ENCODE measurements at regions not wholly inside any gene's neighbourhood (a gene's known extent, or its start where the extent isn't known, plus 50 kb on each side); places are given as distances from the start of the nearest gene placed in this dataset.

DNA sequence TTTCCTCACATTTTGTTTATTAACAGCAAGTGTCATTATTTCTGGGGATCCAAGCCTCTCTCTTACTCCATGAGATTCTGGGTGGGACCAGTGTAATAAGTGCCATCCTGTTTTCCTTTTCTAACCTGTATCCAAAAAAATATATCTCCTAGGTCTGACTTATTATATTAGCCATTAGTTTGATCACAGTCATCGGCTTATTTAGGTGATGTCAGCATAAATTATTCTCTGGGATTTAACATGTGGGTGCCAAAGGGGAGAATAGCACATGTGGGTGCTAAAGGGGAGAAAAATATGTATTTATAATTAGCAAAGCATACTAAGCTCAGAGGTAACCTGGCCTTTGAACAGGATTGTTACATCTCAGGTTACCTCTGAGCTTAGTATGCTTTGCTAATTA is 293.8 kb upstream of the SEMA3D start:
- H3K4me3 ChIP-seq, result no peak overlapping the region
- no peak for DNase-seq
- H3K36me3 ChIP-seq, result no peaks in the 10 kb centered on the region
- 82 to 89% methylated on average over 1 of the region's 1 CpG for WGBS, 2 donors
- no peak for TF ChIP-seq POLR2A (IDR thresholded peaks at IDR 0.05)
- no peak for TF ChIP-seq CTCF (IDR thresholded peaks at IDR 0.05)
- no peak overlapping the region for H3K27ac ChIP-seq
- intact Hi-C loops (cut with DNase I), result no loop called here
- H3K4me1 ChIP-seq, result no peaks in the 10 kb centered on the region
- no peaks in the 10 kb centered on the region for H3K27me3 ChIP-seq
- H3K9me3 ChIP-seq, result no peaks in the 10 kb centered on the region

DNA sequence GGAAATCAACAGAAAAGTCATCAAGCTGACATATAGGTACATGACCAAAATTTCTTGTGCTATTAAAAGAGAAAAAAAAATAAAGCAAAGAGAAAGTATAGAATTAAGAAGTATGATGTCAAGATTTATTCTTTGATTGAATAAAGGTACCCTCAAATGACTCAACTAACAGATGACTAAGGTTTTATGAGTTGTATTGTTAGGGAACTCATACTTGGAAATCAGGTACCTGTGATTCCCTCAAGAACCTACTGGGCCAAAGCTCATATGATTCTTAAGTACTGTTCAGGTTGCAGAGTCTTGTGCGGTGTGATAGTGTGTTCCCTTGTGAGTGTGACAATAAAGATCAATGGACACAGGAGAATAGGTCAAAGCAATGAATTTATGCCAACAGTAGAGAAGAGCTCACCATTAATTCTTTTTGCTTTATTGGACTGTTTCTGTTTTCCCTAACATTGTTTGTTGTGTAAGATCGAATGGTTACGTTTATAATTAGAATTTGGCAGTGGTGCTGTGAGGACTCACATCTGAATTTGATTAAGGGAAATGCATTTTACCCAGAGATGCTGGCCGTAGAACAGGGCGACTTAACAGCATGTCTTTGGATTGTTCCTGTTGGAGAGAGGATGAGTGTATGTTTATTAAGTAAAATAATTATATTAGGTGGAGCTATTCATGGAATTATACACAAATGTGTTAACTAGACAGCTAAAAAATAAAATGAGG is 293.2 kb upstream of the SEMA3D start:
- Histone ChIP-seq H3K9me3 (no peaks in the 10 kb centered on the region), H3K27me3 (no peaks in the 10 kb centered on the region), H3K4me3 (no peak overlapping the region), H3K4me1 (no peaks in the 10 kb centered on the region), H3K27ac (no peak overlapping the region), H3K36me3 (no peaks in the 10 kb centered on the region)
- WGBS, 2 donors, result 38 to 55% methylated on average over 5 of the region's 5 CpGs
- no peak for DNase-seq
- TF ChIP-seq CTCF (IDR thresholded peaks at IDR 0.05) (no peak), POLR2A (IDR thresholded peaks at IDR 0.05) (no peak)
- intact Hi-C loops (cut with DNase I), result no loop called here

DNA sequence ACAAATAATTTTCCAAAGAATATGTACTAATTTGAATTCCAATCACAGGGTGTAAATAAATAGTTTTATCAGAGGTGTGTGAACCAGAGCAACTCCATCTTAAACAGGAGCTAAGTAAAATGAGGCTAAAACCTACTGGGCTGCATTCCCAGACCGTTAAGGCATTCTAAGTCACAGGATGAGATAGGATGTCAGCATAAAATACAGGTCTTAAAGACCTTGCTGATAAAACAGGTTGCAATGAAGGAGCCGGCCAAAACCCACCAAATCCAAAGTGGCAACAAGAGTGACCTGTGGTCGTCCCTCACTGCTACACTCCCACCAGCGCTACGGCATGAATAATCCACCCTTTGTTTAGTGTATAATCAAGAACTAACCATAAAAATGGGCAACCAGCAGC is 291.7 kb upstream of the SEMA3D start:
- Histone ChIP-seq H3K27me3 (no peaks in the 10 kb centered on the region), H3K27ac (no peak overlapping the region), H3K9me3 (no peaks in the 10 kb centered on the region), H3K4me1 (no peaks in the 10 kb centered on the region), H3K36me3 (no peaks in the 10 kb centered on the region), H3K4me3 (no peak overlapping the region)
- TF ChIP-seq CTCF (IDR thresholded peaks at IDR 0.05), result no peak
- TF ChIP-seq POLR2A (IDR thresholded peaks at IDR 0.05), result no peak
- intact Hi-C loops (cut with DNase I), result no loop called here
- WGBS, 2 donors, result 72 to 75% methylated on average over 5 of the region's 5 CpGs
- DNase-seq, result no peak

DNA sequence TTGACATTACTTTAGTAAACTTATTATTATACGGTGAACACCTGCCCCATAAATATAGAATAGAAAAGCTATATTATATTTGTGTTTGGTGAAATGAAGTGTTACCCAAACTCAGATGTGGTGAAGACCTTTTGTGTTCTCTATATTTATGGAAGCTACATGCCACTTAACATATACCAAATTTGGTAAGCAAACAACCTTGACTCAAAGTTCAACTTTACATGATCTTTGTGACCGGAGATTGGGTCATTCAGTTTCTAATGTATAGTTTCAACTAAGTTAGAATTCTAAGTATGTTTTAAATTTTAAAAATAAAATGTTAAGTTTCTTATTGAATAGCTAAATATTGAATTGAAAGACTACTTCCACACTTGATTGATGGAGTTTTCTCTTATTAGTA is 288.6 kb upstream of the SEMA3D start:
- Histone ChIP-seq H3K4me3 (no peak overlapping the region), H3K27me3 (no peaks in the 10 kb centered on the region), H3K27ac (no peak overlapping the region), H3K36me3 (no peaks in the 10 kb centered on the region), H3K4me1 (no peaks in the 10 kb centered on the region), H3K9me3 (no peaks in the 10 kb centered on the region)
- WGBS, 2 donors, result 89 to 91% methylated on average over 2 of the region's 2 CpGs
- DNase-seq, result no peak
- no peak for TF ChIP-seq POLR2A (IDR thresholded peaks at IDR 0.05)
- no peak for TF ChIP-seq CTCF (IDR thresholded peaks at IDR 0.05)
- intact Hi-C loops (cut with DNase I), result no loop called here

- intact Hi-C loops (cut with DNase I), result no loop called here
- H3K4me3 ChIP-seq, result no peak overlapping the region
- H3K36me3 ChIP-seq, result no peaks in the 10 kb centered on the region
- H3K4me1 ChIP-seq, result no peaks in the 10 kb centered on the region
- H3K27ac ChIP-seq, result no peak overlapping the region
- H3K9me3 ChIP-seq, result no peaks in the 10 kb centered on the region
- TF ChIP-seq POLR2A (IDR thresholded peaks at IDR 0.05) (no peak), CTCF (IDR thresholded peaks at IDR 0.05) (no peak)
- H3K27me3 ChIP-seq, result no peaks in the 10 kb centered on the region
- DNase-seq, result no peak
- 67 to 83% methylated on average over 5 of the region's 5 CpGs for WGBS, 2 donors
Measured at GRCh38 chr7:85475071-85475470, 288.2 kb upstream of the SEMA3D start.

All from esophagus squamous epithelium (tissue), 5 donors.